Nephron (organoid): ENCODE measurements at regions not wholly inside any gene's neighbourhood (a gene's known extent, or its start where the extent isn't known, plus 50 kb on each side); places are given as distances from the start of the nearest gene placed in this dataset.

Experiments used
- H3K27ac Mint-ChIP-seq, 3 experiments: 2 replicates each; pipeline ENCODE4 v1.8.0; 2020; ENCODE audit warnings: mixed read lengths in 3 of 3, mild to moderate bottlenecking in 2 of 3, moderate library complexity in 1 of 3
- H3K27me3 Mint-ChIP-seq: 2 replicates; pipeline ENCODE4 v1.8.0; 2021; ENCODE audit warnings: low read depth, mild to moderate bottlenecking, moderate library complexity, mixed read lengths
- H3K36me3 Mint-ChIP-seq: 2 replicates; pipeline ENCODE4 v1.8.0; 2020; ENCODE audit warnings: low read depth, mixed read lengths
- H3K4me1 Mint-ChIP-seq: 2 replicates; pipeline ENCODE4 v1.8.0; 2020; ENCODE audit warnings: mixed read lengths
- H3K4me3 Mint-ChIP-seq, 3 experiments: 2 replicates each; pipeline ENCODE4 v1.8.0; 2020; ENCODE audit warnings: mild to moderate bottlenecking in 3 of 3, mixed read lengths in 3 of 3, moderate library complexity in 2 of 3
- H3K9me3 Mint-ChIP-seq: 2 replicates; pipeline ENCODE4 v1.8.0; 2020; ENCODE audit warnings: mixed read lengths
- CTCF ChIP-seq, 3 experiments: fragments of 200-600 bp; sonication (generic); IDR thresholded peaks; one replicate each; pipeline ENCODE4 v1.5.0; 2021; ENCODE audit warnings: antibody characterized with exemption in 3 of 3; ENCODE audit not compliant: unreplicated experiment in 3 of 3

GRCh38 chr4:8773124-8773931 lies 98.3 kb downstream of the HMX1 start:
- no peak for TF ChIP-seq CTCF (IDR thresholded peaks at IDR 0.05; ENCODE audit: unreplicated experiment in 3 of 3)
- Mint-ChIP-seq H3K36me3 (no peaks in the 10 kb centered on the region), H3K27ac (no peak overlapping the region), H3K4me3 (no peak overlapping the region), H3K4me1 (no peaks in the 10 kb centered on the region), H3K27me3 (peaks cover 55% of the 10 kb centered on the region), H3K9me3 (no peaks in the 10 kb centered on the region)

- Mint-ChIP-seq H3K36me3 (no peaks in the 10 kb centered on the region), H3K4me1 (no peaks in the 10 kb centered on the region), H3K27ac (no peak overlapping the region), H3K9me3 (no peaks in the 10 kb centered on the region), H3K27me3 (peaks cover 58% of the 10 kb centered on the region), H3K4me3 (no peak overlapping the region)
- no peak for TF ChIP-seq CTCF (IDR thresholded peaks at IDR 0.05; ENCODE audit: unreplicated experiment in 3 of 3)
These were observed 99.0 kb downstream of the HMX1 start for GRCh38 chr4:8772499-8773123.

- Mint-ChIP-seq H3K4me1 (no peaks in the 10 kb centered on the region), H3K9me3 (no peaks in the 10 kb centered on the region), H3K36me3 (no peaks in the 10 kb centered on the region), H3K27ac (no peak overlapping the region), H3K27me3 (peaks cover 57% of the 10 kb centered on the region), H3K4me3 (no peak overlapping the region)
- no peak for TF ChIP-seq CTCF (IDR thresholded peaks at IDR 0.05; ENCODE audit: unreplicated experiment in 3 of 3)
These were observed 100.0 kb downstream of the HMX1 start for GRCh38 chr4:8771666-8772065.

GRCh38 chr4:8771258-8771590 lies 100.4 kb downstream of the HMX1 start:
- no peaks in the 10 kb centered on the region for H3K9me3 Mint-ChIP-seq
- no peak for TF ChIP-seq CTCF (IDR thresholded peaks at IDR 0.05; ENCODE audit: unreplicated experiment in 3 of 3)
- H3K36me3 Mint-ChIP-seq, result no peaks in the 10 kb centered on the region
- no peak overlapping the region for H3K27ac Mint-ChIP-seq
- H3K4me1 Mint-ChIP-seq, result no peaks in the 10 kb centered on the region
- H3K4me3 Mint-ChIP-seq, result no peak overlapping the region
- H3K27me3 Mint-ChIP-seq, result peaks cover 53% of the 10 kb centered on the region

GRCh38 chr4:8770518-8771257 lies 101.0 kb downstream of the HMX1 start:
- TF ChIP-seq CTCF (IDR thresholded peaks at IDR 0.05; ENCODE audit: unreplicated experiment in 3 of 3), result no peak
- Mint-ChIP-seq H3K27me3 (peaks cover 50% of the 10 kb centered on the region), H3K9me3 (no peaks in the 10 kb centered on the region), H3K4me1 (no peaks in the 10 kb centered on the region), H3K27ac (no peak overlapping the region), H3K4me3 (no peak overlapping the region), H3K36me3 (no peaks in the 10 kb centered on the region)
